HepG2 (cell line): ENCODE measurements at regions not wholly inside any gene's neighbourhood (a gene's known extent, or its start where the extent isn't known, plus 50 kb on each side); places are given as distances from the start of the nearest gene placed in this dataset.
A peak's percentile ranks its signal among the peaks of the same experiment; 100 is the strongest.
"Not testable (repeated sequence)": the region's sequence is repeated elsewhere in the genome, so short reads cannot be mapped to it uniquely, and the experiment has no call there.

Source experiments
- ATAC-seq: fragments of 200-7000 bp; cut with Tn5 transposase; 3 replicates; pipeline ENCODE4 v1.9.1; 2020; ENCODE audit warnings: mild to moderate bottlenecking, moderate library complexity
- BruUV-seq: library from RNA; stranded (reverse); fragments of 400-500 nt; replicated peaks from 2 replicates; lab custom pipeline; 2021; lab: Mats Ljungman, UMichigan
- CTCF ChIA-PET: fragments of 300-600 bp; formaldehyde crosslinking; extraction: SDS; loops from one replicate; lab custom pipeline; 2021; ENCODE audit warnings: low total read pairs, inconsistent platforms, low intra/inter-chr PET ratio; lab: Yijun Ruan, JAX
- POLR2A ChIA-PET: fragments of 350-600 bp; sonication (Branson Sonifier 250); formaldehyde crosslinking; loops from one replicate; lab custom pipeline; 2020; ENCODE audit warnings: antibody characterized with exemption, inconsistent platforms; lab: Yijun Ruan, JAX
- DNase-seq: peaks from one replicate; pipeline ENCODE4 v3.0.0-alpha.2; 2015; ENCODE audit warnings: low spot score
- FAIRE-seq: peaks from 3 replicates; lab custom pipeline; 2011; peaks lifted over from hg19 to GRCh38; lab: Jason Lieb, UNC
- H2AFZ ChIP-seq: one replicate; pipeline ENCODE4 v1.6.1; 2011; ENCODE audit warnings: low read length, inconsistent platforms
- H3K27ac ChIP-seq: fragments of 300-600 bp; 3 replicates; pipeline ENCODE4 v1.8.0; 2011; ENCODE audit warnings: mixed run types, mild to moderate bottlenecking, mixed read lengths, low read length, inconsistent platforms; ENCODE audit not compliant: insufficient read depth; ENCODE audit errors: extremely low read length
- H3K27me3 ChIP-seq, 2 experiments: fragments of 200-600 bp in 1 of 2; 2 replicates in 1 of 2; 3 replicates in 1 of 2; pipeline versions ENCODE4 v1.6.0 to v1.8.0; 2011; ENCODE audit warnings: low read length in 2 of 2, mild to moderate bottlenecking in 2 of 2, moderate library complexity in 2 of 2, inconsistent platforms in 1 of 2; ENCODE audit not compliant: insufficient read depth in 2 of 2, control insufficient read depth in 1 of 2
- H3K36me3 ChIP-seq, 2 experiments: fragments of 200-600 bp in 1 of 2; replicated peaks in 1 of 2; 2 replicates in 1 of 2; 3 replicates in 1 of 2; pipeline versions ENCODE4 v1.5.1 to v1.8.0; 2011; ENCODE audit warnings: low read length in 2 of 2, inconsistent platforms in 1 of 2; ENCODE audit not compliant: insufficient read depth in 2 of 2, control insufficient read depth in 1 of 2
- H3K4me1 ChIP-seq: 2 replicates; pipeline ENCODE4 v1.5.1; 2012; ENCODE audit warnings: low read length, inconsistent platforms; ENCODE audit not compliant: insufficient read depth
- H3K4me2 ChIP-seq: 2 replicates; pipeline ENCODE4 v1.6.0; 2011; ENCODE audit warnings: low read depth, low read length, inconsistent platforms
- H3K4me3 ChIP-seq, 3 experiments: fragments of 200-600 bp in 1 of 3; sonication (generic), shearing (Covaris generic) in 1 of 3; replicated peaks in 1 of 3; 2 replicates each; pipeline ENCODE4 v1.5.1; 2011 to 2016; ENCODE audit warnings: low read length in 3 of 3, inconsistent platforms in 2 of 3, low read depth in 2 of 3, mild to moderate bottlenecking in 2 of 3, control low read depth in 1 of 3, mixed read lengths in 1 of 3; ENCODE audit not compliant: insufficient read depth in 1 of 3
- H3K79me2 ChIP-seq: one replicate; pipeline ENCODE4 v1.6.1; 2011; ENCODE audit warnings: low read length, inconsistent platforms; ENCODE audit not compliant: insufficient read depth
- H3K9ac ChIP-seq: 2 replicates; pipeline ENCODE4 v1.6.0; 2011; ENCODE audit warnings: mild to moderate bottlenecking, low read depth, low read length, inconsistent platforms; ENCODE audit not compliant: insufficient read depth
- H3K9me3 ChIP-seq: 2 replicates; pipeline ENCODE4 v1.5.1; 2012; ENCODE audit warnings: mild to moderate bottlenecking, low read length
- H4K20me1 ChIP-seq: 2 replicates; pipeline ENCODE4 v1.6.0; 2011; ENCODE audit warnings: inconsistent platforms, mild to moderate bottlenecking, low read length, moderate library complexity; ENCODE audit not compliant: insufficient read depth
- ZKSCAN1 ChIP-seq: fragments of 150-350 bp; IDR thresholded peaks from 2 replicates; pipeline ENCODE4 v1.6.1; 2014; ENCODE audit warnings: low read length
- WGBS: methylation state at CpG from one replicate; pipeline ENCODE4 v1.1.6; 2017; ENCODE audit warnings: low lambda C conversion rate; 5-methylcytosine and 5-hydroxymethylcytosine counted together
- in situ Hi-C: cut with HindIII; loops from 2 replicates; pipeline ENCODE4 v1.10.0; 2017; ENCODE audit warnings: low pct_unique_long_range_greater_than_20kb; ENCODE audit not compliant: extremely low pct_ligation_motif_present
- intact Hi-C: fragments of 100-400 bp; cut with micrococcal nuclease; formaldehyde crosslinking; loops from one replicate; pipeline ENCODE4 v1.10.0; 2022; ENCODE audit not compliant: unreplicated experiment
- TF ChIP-seq, protein P1 (sequence below): fragments of 450-650 bp; IDR thresholded peaks from 2 replicates; pipeline ENCODE4 v1.6.1; 2016

DNA sequence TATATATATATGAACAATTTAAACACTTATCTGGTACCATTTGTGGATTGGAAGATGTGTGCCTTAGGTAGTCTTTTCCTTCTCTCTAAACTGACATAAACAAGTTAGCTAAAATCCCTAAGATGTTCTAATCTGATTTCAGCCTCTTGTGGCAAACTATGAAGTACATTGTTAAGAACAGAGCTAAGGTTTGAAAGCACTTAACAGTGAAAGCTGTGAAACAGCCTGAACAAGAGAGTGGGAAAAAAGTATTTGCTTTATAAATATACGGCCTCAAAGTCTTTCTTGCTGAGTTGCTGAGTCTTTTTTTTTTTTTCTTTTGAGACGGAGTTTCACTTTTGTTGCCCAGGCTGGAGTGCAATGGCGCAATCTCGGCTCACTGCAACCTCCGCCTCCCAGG lies 53.7 kb upstream of the PELI2 start:
- ChIA-PET POLR2A (no interaction called here), CTCF (no interaction called here)
- no peak for DNase-seq
- H3K4me3 ChIP-seq = no peak overlapping the region
- FAIRE-seq = no peak
- H2AFZ ChIP-seq = no peak overlapping the region
- H3K9ac ChIP-seq = no peak overlapping the region
- H4K20me1 ChIP-seq = no peaks in the 10 kb centered on the region
- no peak for TF ChIP-seq ZKSCAN1
- intact Hi-C loops = no loop called here
- no peak for ATAC-seq
- no peaks in the 10 kb centered on the region for H3K36me3 ChIP-seq
- H3K79me2 ChIP-seq = no peaks in the 10 kb centered on the region
- no peak overlapping the region for H3K27ac ChIP-seq
- H3K4me1 ChIP-seq = no peaks in the 10 kb centered on the region
- WGBS = 22% methylated on average over 5 of the region's 5 CpGs
- no TSS peak for BruUV-seq
- H3K4me2 ChIP-seq = no peak overlapping the region
- H3K9me3 ChIP-seq = no peaks in the 10 kb centered on the region
- in situ Hi-C loops = no loop called here
- no peaks in the 10 kb centered on the region; a peak in 1 of 5 replicates for H3K27me3 ChIP-seq

DNA sequence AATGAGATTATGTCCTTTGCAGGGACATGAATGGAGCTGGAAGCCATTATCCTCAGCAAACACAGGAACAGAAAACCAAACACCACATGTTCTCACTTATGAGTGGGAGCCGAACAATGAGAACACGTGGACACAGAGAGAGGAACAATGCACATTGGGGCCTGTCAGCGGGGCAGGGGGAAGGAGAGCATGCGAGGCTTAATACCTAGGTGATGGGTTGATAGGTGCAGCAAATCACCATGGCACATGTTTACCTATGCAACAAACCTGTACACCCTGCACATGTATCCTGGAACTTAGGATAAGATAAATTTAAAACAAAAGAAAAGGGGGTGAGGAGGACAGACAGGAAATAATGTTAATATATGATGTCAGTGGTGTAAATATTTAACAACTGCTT lies 53.0 kb upstream of the PELI2 start:
- H3K27ac ChIP-seq, H3K9me3 ChIP-seq, H3K36me3 ChIP-seq, H2AFZ ChIP-seq, FAIRE-seq, H3K4me1 ChIP-seq, H3K4me3 ChIP-seq, in situ Hi-C loops, H4K20me1 ChIP-seq, H3K79me2 ChIP-seq, H3K4me2 ChIP-seq, intact Hi-C loops, H3K9ac ChIP-seq, H3K27me3 ChIP-seq, POLR2A ChIA-PET, ATAC-seq, CTCF ChIA-PET, DNase-seq, BruUV-seq: not testable (repeated sequence)
- TF ChIP-seq, protein P1, sequence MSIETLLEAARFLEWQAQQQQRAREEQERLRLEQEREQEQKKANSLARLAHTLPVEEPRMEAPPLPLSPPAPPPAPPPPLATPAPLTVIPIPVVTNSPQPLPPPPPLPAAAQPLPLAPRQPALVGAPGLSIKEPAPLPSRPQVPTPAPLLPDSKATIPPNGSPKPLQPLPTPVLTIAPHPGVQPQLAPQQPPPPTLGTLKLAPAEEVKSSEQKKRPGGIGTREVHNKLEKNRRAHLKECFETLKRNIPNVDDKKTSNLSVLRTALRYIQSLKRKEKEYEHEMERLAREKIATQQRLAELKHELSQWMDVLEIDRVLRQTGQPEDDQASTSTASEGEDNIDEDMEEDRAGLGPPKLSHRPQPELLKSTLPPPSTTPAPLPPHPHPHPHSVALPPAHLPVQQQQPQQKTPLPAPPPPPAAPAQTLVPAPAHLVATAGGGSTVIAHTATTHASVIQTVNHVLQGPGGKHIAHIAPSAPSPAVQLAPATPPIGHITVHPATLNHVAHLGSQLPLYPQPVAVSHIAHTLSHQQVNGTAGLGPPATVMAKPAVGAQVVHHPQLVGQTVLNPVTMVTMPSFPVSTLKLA = peak; percentile 71
- WGBS = 20% methylated on average over 4 of the region's 4 CpGs
